ENCODE measurements at regions not wholly inside any gene's neighbourhood (a gene's known extent, or its start where the extent isn't known, plus 50 kb on each side); places are given as distances from the start of the nearest gene placed in this dataset.
"Not testable (repeated sequence)": the region's sequence is repeated elsewhere in the genome, so short reads cannot be mapped to it uniquely, and the experiment has no call there.

DNA sequence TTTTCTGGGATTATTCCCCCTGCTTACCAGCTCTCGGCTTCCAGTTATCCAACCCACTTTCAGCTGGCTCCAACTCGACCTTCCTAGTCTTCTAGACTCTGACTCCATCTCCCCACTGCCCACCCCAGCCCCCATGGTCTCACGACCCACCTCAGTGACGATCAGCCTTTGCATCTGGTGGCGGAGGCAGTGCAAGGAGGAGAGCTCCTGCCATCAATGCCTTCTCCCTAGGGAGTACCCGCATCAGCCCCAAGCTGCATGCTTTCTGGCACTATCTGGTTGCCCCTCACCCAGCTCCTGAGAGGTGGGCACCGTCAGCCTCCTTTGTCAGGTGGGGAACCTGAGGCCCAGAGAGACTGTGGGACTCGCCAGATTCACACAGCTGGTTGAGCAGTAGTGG, 72.6 kb upstream of the RPL38 start:
- Histone ChIP-seq H3F3A (ENCODE audit: insufficient read depth, low read length) (no peaks in the 10 kb centered on the region), H3K36me3 (replicated peaks; ENCODE audit: insufficient read depth, low read length) (no peaks in the 10 kb centered on the region), H3K9ac (ENCODE audit: low read length) (no peak overlapping the region), H3K27ac (ENCODE audit: low read length) (no peak overlapping the region), H3K9me2 (replicated peaks; ENCODE audit: insufficient read depth, low read length) (no peaks in the 10 kb centered on the region), H3K27me3 (replicated peaks; ENCODE audit: insufficient read depth, low read length) (peaks cover 71% of the 10 kb centered on the region), H3K79me2 (ENCODE audit: low read length) (no peaks in the 10 kb centered on the region), H3K4me3 (ENCODE audit: low read length) (no peak overlapping the region), H3K9me3 (replicated peaks; ENCODE audit: insufficient read depth, low read length) (no peaks in the 10 kb centered on the region), H3K4me1 (ENCODE audit: low read length) (peaks cover 4% of the 10 kb centered on the region), H3K4me2 (ENCODE audit: low read depth, low read length) (no peak overlapping the region), H2AFZ (ENCODE audit: low read length) (no peak overlapping the region), H4K20me1 (ENCODE audit: insufficient read depth, low read length) (no peaks in the 10 kb centered on the region)
- TF ChIP-seq EZH2 (optimal IDR thresholded peaks at IDR 0.05; ENCODE audit: low read depth, low read length) (no peak), EZH2phosphoT487 (IDR thresholded peaks at IDR 0.05; ENCODE audit: low read length) (no peak), CTCF (IDR thresholded peaks at IDR 0.05; ENCODE audit: low read length) (no peak)
- no peak for DNase-seq

DNA sequence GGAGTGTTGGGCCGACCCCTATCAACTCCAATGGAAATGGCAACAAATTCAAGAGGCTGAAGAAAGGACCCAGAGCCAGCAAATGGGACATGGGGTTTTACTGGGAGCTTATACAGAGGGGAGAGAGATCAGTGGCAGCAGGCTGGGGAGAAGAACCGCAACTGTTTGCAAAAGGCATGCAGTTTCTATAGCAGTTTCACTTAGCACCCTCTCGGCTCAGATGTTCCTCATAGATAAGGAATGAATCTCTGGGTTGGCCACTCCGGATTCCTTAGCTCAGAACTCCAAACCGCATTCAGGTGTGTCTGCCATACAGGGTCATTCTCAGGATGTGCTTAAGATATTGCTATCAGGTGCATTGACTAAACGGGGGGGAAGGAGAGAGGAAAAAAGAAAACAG, 71.1 kb upstream of the RPL38 start:
- Histone ChIP-seq H2AFZ (ENCODE audit: low read length) (no peak overlapping the region), H3K9me3 (replicated peaks; ENCODE audit: insufficient read depth, low read length) (no peaks in the 10 kb centered on the region), H3K4me3 (ENCODE audit: low read length) (no peak overlapping the region), H3K4me1 (ENCODE audit: low read length) (peaks cover 4% of the 10 kb centered on the region), H3K9ac (ENCODE audit: low read length) (no peak overlapping the region), H3K9me2 (replicated peaks; ENCODE audit: insufficient read depth, low read length) (no peaks in the 10 kb centered on the region), H3K79me2 (ENCODE audit: low read length) (no peaks in the 10 kb centered on the region), H3K27me3 (replicated peaks; ENCODE audit: insufficient read depth, low read length) (peaks cover 82% of the 10 kb centered on the region), H3K36me3 (replicated peaks; ENCODE audit: insufficient read depth, low read length) (no peaks in the 10 kb centered on the region), H3K27ac (ENCODE audit: low read length) (no peak overlapping the region), H3K4me2 (ENCODE audit: low read depth, low read length) (peak overlapping the region; percentile 4; the same call in 1 of the 2 replicates), H4K20me1 (ENCODE audit: insufficient read depth, low read length) (no peaks in the 10 kb centered on the region), H3F3A (ENCODE audit: insufficient read depth, low read length) (no peaks in the 10 kb centered on the region)
- no peak for TF ChIP-seq CTCF (IDR thresholded peaks at IDR 0.05; ENCODE audit: low read length)
- no peak for TF ChIP-seq EZH2 (optimal IDR thresholded peaks at IDR 0.05; ENCODE audit: low read depth, low read length)
- no peak for TF ChIP-seq EZH2phosphoT487 (IDR thresholded peaks at IDR 0.05; ENCODE audit: low read length)
- peak; percentile 12 for DNase-seq

DNA sequence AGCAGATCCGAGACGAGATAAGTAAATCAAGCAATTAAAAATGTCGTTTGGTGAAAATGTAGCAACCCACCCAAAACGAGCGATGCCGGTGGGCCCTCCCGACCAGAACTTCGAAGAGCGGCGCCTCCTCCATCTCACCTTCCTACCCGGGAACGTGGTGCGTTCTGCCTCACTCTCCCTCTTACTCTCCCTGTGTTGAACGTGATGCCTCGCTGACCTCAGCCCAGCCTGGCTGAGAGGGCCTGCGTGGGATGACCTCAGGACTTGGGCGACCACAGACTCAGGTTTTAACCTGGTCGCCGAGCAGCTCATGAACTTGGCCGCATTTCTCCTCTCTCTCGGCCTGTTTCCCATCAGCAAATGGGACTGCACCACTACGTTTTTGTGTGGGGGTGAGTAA, 69.7 kb upstream of the RPL38 start:
- no peak overlapping the region for H3K4me3 ChIP-seq (ENCODE audit: low read length)
- H3K9me2 ChIP-seq (replicated peaks; ENCODE audit: insufficient read depth, low read length) = no peaks in the 10 kb centered on the region
- H3K9me3 ChIP-seq (replicated peaks; ENCODE audit: insufficient read depth, low read length) = no peaks in the 10 kb centered on the region
- peaks cover 4% of the 10 kb centered on the region for H3K4me1 ChIP-seq (ENCODE audit: low read length)
- peaks cover 87% of the 10 kb centered on the region for H3K27me3 ChIP-seq (replicated peaks; ENCODE audit: insufficient read depth, low read length)
- H3K79me2 ChIP-seq (ENCODE audit: low read length) = no peaks in the 10 kb centered on the region
- H3K4me2 ChIP-seq (ENCODE audit: low read depth, low read length) = no peak overlapping the region
- H4K20me1 ChIP-seq (ENCODE audit: insufficient read depth, low read length) = no peaks in the 10 kb centered on the region
- no peak overlapping the region for H2AFZ ChIP-seq (ENCODE audit: low read length)
- no peak for DNase-seq
- H3K27ac ChIP-seq (ENCODE audit: low read length) = no peak overlapping the region
- no peaks in the 10 kb centered on the region for H3K36me3 ChIP-seq (replicated peaks; ENCODE audit: insufficient read depth, low read length)
- TF ChIP-seq CTCF (IDR thresholded peaks at IDR 0.05; ENCODE audit: low read length) (no peak), EZH2 (optimal IDR thresholded peaks at IDR 0.05; ENCODE audit: low read depth, low read length) (no peak), EZH2phosphoT487 (IDR thresholded peaks at IDR 0.05; ENCODE audit: low read length) (no peak)
- no peaks in the 10 kb centered on the region for H3F3A ChIP-seq (ENCODE audit: insufficient read depth, low read length)
- H3K9ac ChIP-seq (ENCODE audit: low read length) = no peak overlapping the region

GRCh38 chr17:74134234-74134633, 69.2 kb upstream of the RPL38 start:
- H4K20me1 ChIP-seq (ENCODE audit: insufficient read depth, low read length); H3K9ac ChIP-seq (ENCODE audit: low read length); H3K4me3 ChIP-seq (ENCODE audit: low read length); H3K9me2 ChIP-seq (replicated peaks; ENCODE audit: insufficient read depth, low read length); H3K36me3 ChIP-seq (replicated peaks; ENCODE audit: insufficient read depth, low read length); H3K27ac ChIP-seq (ENCODE audit: low read length); H3K79me2 ChIP-seq (ENCODE audit: low read length); H3K4me2 ChIP-seq (ENCODE audit: low read depth, low read length); H3K9me3 ChIP-seq (replicated peaks; ENCODE audit: insufficient read depth, low read length); H2AFZ ChIP-seq (ENCODE audit: low read length); DNase-seq; H3K4me1 ChIP-seq (ENCODE audit: low read length); H3F3A ChIP-seq (ENCODE audit: insufficient read depth, low read length): not testable (repeated sequence)
- H3K27me3 ChIP-seq (replicated peaks; ENCODE audit: insufficient read depth, low read length) = peaks cover 85% of the 10 kb centered on the region

Measured in MM.1S (cell line).